ENCODE measurements at regions not wholly inside any gene's neighbourhood (a gene's known extent, or its start where the extent isn't known, plus 50 kb on each side); places are given as distances from the start of the nearest gene placed in this dataset.

DNA sequence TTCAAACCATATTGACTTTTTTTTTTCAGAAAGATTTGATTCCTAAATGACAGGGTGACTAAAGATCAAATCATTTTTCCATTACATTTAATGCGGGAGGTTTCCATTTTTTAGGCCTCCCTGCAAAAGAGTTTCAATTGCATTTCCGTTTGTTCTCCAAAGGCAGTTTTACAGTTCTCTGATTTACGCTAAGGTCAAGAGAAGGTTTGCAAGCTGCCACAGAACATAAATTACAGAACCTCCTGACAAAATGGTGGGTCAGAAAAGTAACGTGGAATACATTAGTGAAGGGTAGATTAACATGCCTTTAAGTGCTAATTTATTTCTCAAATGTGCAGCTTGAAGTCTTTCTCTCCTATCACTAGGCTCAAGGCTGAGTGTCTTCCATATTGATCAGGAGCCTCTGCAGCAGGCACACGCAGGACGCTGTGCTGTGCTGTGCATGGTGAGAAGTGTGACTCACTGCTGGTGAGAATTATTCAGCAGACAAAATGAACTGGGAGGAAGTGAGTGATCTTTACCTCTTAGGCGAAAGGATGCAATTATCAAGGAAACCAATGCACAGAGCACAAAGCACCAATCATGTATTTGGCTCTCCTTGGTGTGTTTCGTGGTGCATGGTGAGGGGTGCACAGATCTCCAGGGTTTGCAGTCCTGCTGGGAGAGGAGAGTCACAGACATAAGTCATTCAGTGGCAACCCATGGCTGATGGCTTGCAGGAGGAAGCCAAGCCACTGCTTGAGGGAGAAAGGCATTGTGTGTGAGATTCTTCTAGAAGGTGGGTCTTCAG is 136.3 kb downstream of the TENT4A start:
- TF ChIP-seq, protein P1, sequence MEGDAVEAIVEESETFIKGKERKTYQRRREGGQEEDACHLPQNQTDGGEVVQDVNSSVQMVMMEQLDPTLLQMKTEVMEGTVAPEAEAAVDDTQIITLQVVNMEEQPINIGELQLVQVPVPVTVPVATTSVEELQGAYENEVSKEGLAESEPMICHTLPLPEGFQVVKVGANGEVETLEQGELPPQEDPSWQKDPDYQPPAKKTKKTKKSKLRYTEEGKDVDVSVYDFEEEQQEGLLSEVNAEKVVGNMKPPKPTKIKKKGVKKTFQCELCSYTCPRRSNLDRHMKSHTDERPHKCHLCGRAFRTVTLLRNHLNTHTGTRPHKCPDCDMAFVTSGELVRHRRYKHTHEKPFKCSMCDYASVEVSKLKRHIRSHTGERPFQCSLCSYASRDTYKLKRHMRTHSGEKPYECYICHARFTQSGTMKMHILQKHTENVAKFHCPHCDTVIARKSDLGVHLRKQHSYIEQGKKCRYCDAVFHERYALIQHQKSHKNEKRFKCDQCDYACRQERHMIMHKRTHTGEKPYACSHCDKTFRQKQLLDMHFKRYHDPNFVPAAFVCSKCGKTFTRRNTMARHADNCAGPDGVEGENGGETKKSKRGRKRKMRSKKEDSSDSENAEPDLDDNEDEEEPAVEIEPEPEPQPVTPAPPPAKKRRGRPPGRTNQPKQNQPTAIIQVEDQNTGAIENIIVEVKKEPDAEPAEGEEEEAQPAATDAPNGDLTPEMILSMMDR (IDR thresholded peaks at IDR 0.05; ENCODE audit: insufficient read depth, low read length, poor library complexity, severe bottlenecking): no peak
- TF ChIP-seq EZH2phosphoT487 (conservative IDR thresholded peaks at IDR 0.05; ENCODE audit: low read length): no peak

All from SU-DHL-6 (cell line).